Lung microvascular endothelial cell (primary cell): ENCODE measurements at regions not wholly inside any gene's neighbourhood (a gene's known extent, or its start where the extent isn't known, plus 50 kb on each side); places are given as distances from the start of the nearest gene placed in this dataset.
A peak's percentile ranks its signal among the peaks of the same experiment; 100 is the strongest.

ENCODE experiments used
- DNase-seq, 2 donors: peaks; one replicate each; pipeline versions ENCODE4 v3.0.0 to v3.0.0-alpha.2; 2010; ENCODE audit warnings: low read depth in 2 of 2

- no peak for DNase-seq
Measured at GRCh38 chr12:97274386-97274785, 188.2 kb upstream of the RMST start.

GRCh38 chr12:97275256-97275655 is 187.3 kb upstream of the RMST start:
- no peak for DNase-seq

- no peak for DNase-seq
Measured at GRCh38 chr12:97275728-97276590, 186.6 kb upstream of the RMST start.

- DNase-seq, result no peak
Measured at GRCh38 chr12:97276661-97277429, 185.8 kb upstream of the RMST start.

- DNase-seq, result no peak
Measured at GRCh38 chr12:97283297-97283696, 179.3 kb upstream of the RMST start.

GRCh38 chr12:97288531-97288930 is 174.1 kb upstream of the RMST start:
- no peak for DNase-seq

GRCh38 chr12:97292588-97292987 is 170.0 kb upstream of the RMST start:
- DNase-seq, result no peak

GRCh38 chr12:97293541-97293940 is 169.1 kb upstream of the RMST start:
- no peak for DNase-seq

GRCh38 chr12:97299847-97300246 is 162.8 kb upstream of the RMST start:
- no peak for DNase-seq

- DNase-seq, result no peak
Measured at GRCh38 chr12:97300431-97300830, 162.2 kb upstream of the RMST start.

GRCh38 chr12:97300891-97301290 is 161.7 kb upstream of the RMST start:
- DNase-seq, result no peak

- no peak for DNase-seq
Measured at GRCh38 chr12:97301576-97301975, 161.0 kb upstream of the RMST start.

- no peak for DNase-seq
Measured at GRCh38 chr12:97305651-97306050, 157.0 kb upstream of the RMST start.

- peak; percentile 20 to 43 for DNase-seq
Measured at GRCh38 chr12:97306147-97306546, 156.5 kb upstream of the RMST start.

GRCh38 chr12:97308576-97309198 is 153.9 kb upstream of the RMST start:
- peak; percentile 73 to 82 for DNase-seq

- no peak for DNase-seq
Measured at GRCh38 chr12:97309921-97310320, 152.7 kb upstream of the RMST start.

GRCh38 chr12:97312570-97313135 is 150.0 kb upstream of the RMST start:
- no peak for DNase-seq

- DNase-seq, result no peak
Measured at GRCh38 chr12:97313471-97314190, 149.0 kb upstream of the RMST start.

- no peak for DNase-seq
Measured at GRCh38 chr12:97316321-97316720, 146.3 kb upstream of the RMST start.

- no peak for DNase-seq
Measured at GRCh38 chr12:97321621-97322020, 141.0 kb upstream of the RMST start.

- no peak for DNase-seq
Measured at GRCh38 chr12:97322388-97322787, 140.2 kb upstream of the RMST start.
